ENCODE measurements at regions not wholly inside any gene's neighbourhood (a gene's known extent, or its start where the extent isn't known, plus 50 kb on each side); places are given as distances from the start of the nearest gene placed in this dataset.

GRCh38 chr18:29982218-29982617, 1060.3 kb downstream of the DSC3 start:
- no peak overlapping the region for H3K4me3 ChIP-seq
- intact Hi-C loops (cut with DNase I): no loop called here
- peaks cover 0 to 17% (median 3%) of the 10 kb centered on the region in 12 donors for H3K9me3 ChIP-seq
- TF ChIP-seq POLR2A (IDR thresholded peaks at IDR 0.05) (no peak), CTCF (IDR thresholded peaks at IDR 0.05) (no peak)
- 68 to 85% (median 69%) methylated on average over 1 of the region's 1 CpG for WGBS, 4 donors
- no peaks in the 10 kb centered on the region for H3K27me3 ChIP-seq
- no peak for ATAC-seq
- no peak for DNase-seq
- no peak overlapping the region for H3K27ac ChIP-seq
- H3K4me1 ChIP-seq: no peaks in the 10 kb centered on the region
- no peaks in the 10 kb centered on the region for H3K36me3 ChIP-seq

DNA sequence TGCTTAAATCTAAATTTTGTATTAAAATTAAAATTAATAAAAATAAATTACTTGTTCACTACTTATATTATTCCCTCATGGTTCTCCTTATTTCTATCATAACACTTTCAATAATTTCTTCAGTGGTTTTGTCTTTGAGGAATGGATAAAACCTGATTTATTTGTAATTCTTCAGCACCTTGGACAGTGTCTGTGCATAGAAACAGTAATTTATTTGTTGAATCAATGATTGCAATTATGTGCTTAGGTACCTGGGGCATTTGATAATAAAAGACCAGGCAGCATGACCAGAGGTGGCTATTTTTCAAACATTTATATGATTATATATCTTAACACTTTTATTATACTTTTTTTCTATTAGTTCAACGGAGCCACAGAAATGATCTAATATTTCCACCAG, 1062.7 kb downstream of the DSC3 start:
- WGBS, 4 donors: 79 to 87% (median 84%) methylated on average over 1 of the region's 1 CpG
- no peak for ATAC-seq

GRCh38 chr18:29969876-29970275, 1072.7 kb downstream of the DSC3 start:
- DNase-seq (no peak), ATAC-seq (no peak)
- TF ChIP-seq POLR2A (IDR thresholded peaks at IDR 0.05): no peak
- Histone ChIP-seq H3K36me3 (no peaks in the 10 kb centered on the region), H3K27ac (no peak overlapping the region), H3K27me3 (no peaks in the 10 kb centered on the region), H3K9me3 (no peaks in the 10 kb centered on the region), H3K4me3 (no peak overlapping the region), H3K4me1 (no peaks in the 10 kb centered on the region)
- intact Hi-C loops (cut with DNase I): no loop called here

More for the DNA sequence above, 1062.7 kb downstream of the DSC3 start:
- no peaks in the 10 kb centered on the region for H3K27me3 ChIP-seq
- H3K4me1 ChIP-seq: no peaks in the 10 kb centered on the region
- no peaks in the 10 kb centered on the region for H3K9me3 ChIP-seq
- no peak for TF ChIP-seq CTCF (IDR thresholded peaks at IDR 0.05)
- TF ChIP-seq POLR2A (IDR thresholded peaks at IDR 0.05): no peak
- H3K27ac ChIP-seq: no peak overlapping the region
- H3K4me3 ChIP-seq: no peak overlapping the region
- intact Hi-C loops (cut with DNase I): no loop called here
- DNase-seq: no peak
- no peaks in the 10 kb centered on the region for H3K36me3 ChIP-seq

GRCh38 chr18:29962579-29962978, 1080.0 kb downstream of the DSC3 start:
- Histone ChIP-seq H3K36me3 (no peaks in the 10 kb centered on the region), H3K27me3 (no peaks in the 10 kb centered on the region), H3K27ac (no peak overlapping the region), H3K4me1 (no peaks in the 10 kb centered on the region), H3K9me3 (no peaks in the 10 kb centered on the region), H3K4me3 (no peak overlapping the region)
- WGBS, 4 donors: 52 to 64% (median 62%) methylated on average over 3 of the region's 3 CpGs
- ATAC-seq (no peak), DNase-seq (no peak)
- TF ChIP-seq CTCF (IDR thresholded peaks at IDR 0.05) (no peak), POLR2A (IDR thresholded peaks at IDR 0.05) (no peak)
- intact Hi-C loops (cut with DNase I): no loop called here

DNA sequence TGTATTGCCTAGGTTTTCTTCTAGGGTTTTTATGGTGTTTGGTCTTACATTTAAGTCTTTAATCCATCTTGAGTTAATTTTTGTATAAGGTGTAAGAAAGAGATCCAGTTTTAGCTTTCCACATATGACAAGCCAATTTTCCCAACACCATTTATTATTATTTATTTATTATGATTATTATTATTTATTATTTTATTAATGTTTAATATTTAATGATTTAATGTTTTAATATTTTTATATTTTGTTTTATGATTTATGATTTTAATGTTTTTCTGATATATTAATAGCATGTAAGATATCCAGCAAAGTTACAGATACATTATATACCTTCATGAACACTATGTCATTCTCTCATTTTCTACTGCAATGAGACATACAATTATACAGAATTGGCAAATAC, 1082.0 kb downstream of the DSC3 start:
- TF ChIP-seq CTCF (IDR thresholded peaks at IDR 0.05): no peak
- H3K4me3 ChIP-seq: no peak overlapping the region
- no peak for DNase-seq
- no peaks in the 10 kb centered on the region for H3K4me1 ChIP-seq
- H3K27me3 ChIP-seq: no peaks in the 10 kb centered on the region
- no peak overlapping the region for H3K27ac ChIP-seq
- intact Hi-C loops (cut with DNase I): no loop called here
- no peak for ATAC-seq
- H3K9me3 ChIP-seq: no peaks in the 10 kb centered on the region
- no peaks in the 10 kb centered on the region for H3K36me3 ChIP-seq

All from heart left ventricle (tissue), 16 donors.